Renal cortex interstitium (tissue), 11 donors: ENCODE measurements at regions not wholly inside any gene's neighbourhood (a gene's known extent, or its start where the extent isn't known, plus 50 kb on each side); places are given as distances from the start of the nearest gene placed in this dataset.

Experiments
- DNase-seq, 11 donors: peaks; one replicate each; pipeline ENCODE4 v3.0.0-alpha.2; 2013; ENCODE audit warnings: low read depth in 9 of 11, low spot score in 4 of 11; ENCODE audit errors: extremely low read depth in 1 of 11

GRCh38 chr4:167622481-167623240, 388.4 kb upstream of the SPOCK3 start:
- DNase-seq: peak; percentile 6 to 55 (median 37)

DNA sequence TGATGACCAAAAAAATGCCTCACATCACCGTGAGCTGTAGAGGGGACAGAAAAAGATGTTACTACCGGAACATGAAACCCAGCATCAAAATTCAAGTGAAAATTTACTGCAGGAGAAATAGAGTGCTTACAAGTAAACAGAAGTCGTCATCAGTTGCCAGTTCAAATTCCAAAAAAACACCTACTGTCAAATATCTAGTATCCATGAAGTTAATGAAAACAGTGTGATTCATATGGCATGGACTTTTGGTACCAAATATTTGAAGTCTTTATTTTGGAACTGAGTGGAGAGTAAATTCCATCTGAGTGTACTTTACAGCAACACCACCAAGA, 388.9 kb upstream of the SPOCK3 start:
- DNase-seq: no peak

- no peak for DNase-seq
Measured at GRCh38 chr4:167629272-167629671, 395.0 kb upstream of the SPOCK3 start.

DNA sequence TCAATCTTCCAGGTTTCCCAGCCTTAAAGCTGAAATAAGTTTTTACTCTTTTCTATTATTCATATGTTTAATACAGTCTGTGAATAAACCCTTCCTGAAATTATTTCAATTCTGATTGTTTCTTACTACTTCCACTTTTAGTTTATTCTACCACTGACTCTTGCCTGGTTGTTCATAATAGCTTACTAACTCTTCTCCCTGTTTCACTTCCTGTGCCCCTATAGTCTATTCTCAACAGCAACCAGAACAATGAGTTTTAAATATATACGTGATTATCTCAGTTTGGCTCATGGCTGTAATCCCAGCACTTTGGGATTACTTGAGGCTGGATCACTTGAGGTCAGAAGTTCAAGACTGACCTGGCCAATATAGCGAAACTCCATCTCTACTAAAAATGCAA, 408.0 kb upstream of the SPOCK3 start:
- DNase-seq: no peak

- DNase-seq: no peak
Measured at GRCh38 chr4:167645358-167645757, 411.1 kb upstream of the SPOCK3 start.

- no peak for DNase-seq
Measured at GRCh38 chr4:167652267-167652666, 418.0 kb upstream of the SPOCK3 start.

- DNase-seq: no peak
Measured at GRCh38 chr4:167688660-167689142, 403.6 kb upstream of the ANXA10 start.

DNA sequence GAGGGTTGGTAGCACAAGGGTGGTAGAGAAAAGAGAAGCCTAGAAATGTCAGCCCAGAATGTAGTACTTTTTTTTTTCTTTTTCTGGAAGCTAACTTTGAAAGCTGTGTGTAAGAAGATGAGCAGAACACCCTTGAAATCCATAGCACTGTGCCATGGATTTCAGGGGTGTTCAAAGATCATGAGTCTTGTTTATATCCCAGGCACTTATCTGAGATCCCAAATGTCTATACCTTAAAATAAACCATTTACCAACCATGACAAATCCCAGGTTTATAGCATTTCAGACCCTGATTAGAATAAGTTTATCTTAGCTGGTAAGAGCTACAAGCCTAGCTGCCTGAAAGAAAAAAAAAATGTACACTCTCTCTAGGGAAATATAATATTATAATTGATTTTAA, 389.9 kb upstream of the ANXA10 start:
- no peak for DNase-seq

DNA sequence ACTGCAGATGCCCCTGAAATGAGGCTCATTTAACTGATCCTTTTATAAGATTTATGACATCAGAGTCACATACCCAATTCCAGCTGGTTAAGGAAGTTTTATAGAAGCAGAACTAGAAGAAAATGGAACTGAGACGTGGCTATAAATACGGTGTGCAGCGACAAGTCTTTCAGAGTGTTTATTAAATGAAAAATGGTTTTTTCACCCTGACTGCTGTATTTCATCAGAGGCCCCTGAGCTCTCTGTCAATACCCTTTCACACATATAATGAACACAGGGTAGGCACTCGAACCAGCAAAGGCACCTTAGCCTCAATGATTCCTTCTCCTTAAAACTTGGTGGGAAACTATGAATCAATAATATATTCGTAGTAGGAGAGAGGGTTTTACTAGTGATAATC, 380.8 kb upstream of the ANXA10 start:
- no peak for DNase-seq

- DNase-seq: no peak
Measured at GRCh38 chr4:167713756-167714155, 378.6 kb upstream of the ANXA10 start.

- DNase-seq: no peak
Measured at GRCh38 chr4:167715176-167715575, 377.2 kb upstream of the ANXA10 start.

GRCh38 chr4:167717495-167717894, 374.8 kb upstream of the ANXA10 start:
- no peak for DNase-seq

GRCh38 chr4:167721617-167722486, 370.5 kb upstream of the ANXA10 start:
- DNase-seq: peak in 2 of 11 donors; percentile 9 to 13

DNA sequence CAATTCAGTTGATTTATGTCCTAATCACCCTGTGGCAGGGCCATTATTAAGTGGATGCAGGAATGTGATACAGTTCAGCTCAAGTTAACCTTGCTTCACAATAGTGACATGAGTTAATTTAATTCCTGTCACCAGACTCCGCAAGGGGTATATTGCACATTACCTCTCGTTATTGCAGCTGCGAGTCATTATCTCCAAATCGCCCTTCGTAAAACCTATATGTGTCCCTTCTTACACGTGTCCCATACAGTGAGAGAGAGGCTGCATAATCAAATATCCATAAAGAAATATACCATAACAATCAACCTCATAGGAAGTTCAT, 369.9 kb upstream of the ANXA10 start:
- DNase-seq: peak in 3 of 11 donors; percentile 2 to 22 (median 2)

- DNase-seq: peak in 2 of 11 donors; percentile 3 to 24
Measured at GRCh38 chr4:167724941-167725340, 367.4 kb upstream of the ANXA10 start.

GRCh38 chr4:167730769-167731168, 361.6 kb upstream of the ANXA10 start:
- no peak for DNase-seq

- DNase-seq: no peak
Measured at GRCh38 chr4:167745024-167745687, 347.2 kb upstream of the ANXA10 start.

DNA sequence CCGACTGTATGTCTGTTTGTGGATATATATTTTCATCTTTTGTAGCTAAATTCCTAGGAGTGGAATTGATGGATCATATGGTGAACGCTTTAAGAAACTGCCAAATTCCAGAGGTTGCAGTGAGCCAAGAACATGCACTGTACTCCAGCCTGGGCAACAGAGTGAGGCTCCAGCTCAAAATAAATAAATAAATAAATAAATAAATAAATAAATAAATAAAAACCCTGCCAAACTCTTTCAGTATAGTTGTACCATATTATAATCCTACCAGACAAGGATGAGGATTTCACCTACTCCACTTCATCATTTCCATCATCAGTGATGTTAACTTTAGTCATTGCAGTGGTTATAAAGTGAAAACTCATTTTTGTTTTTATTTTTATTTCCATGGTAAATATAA, 325.1 kb upstream of the ANXA10 start:
- DNase-seq: no peak

DNA sequence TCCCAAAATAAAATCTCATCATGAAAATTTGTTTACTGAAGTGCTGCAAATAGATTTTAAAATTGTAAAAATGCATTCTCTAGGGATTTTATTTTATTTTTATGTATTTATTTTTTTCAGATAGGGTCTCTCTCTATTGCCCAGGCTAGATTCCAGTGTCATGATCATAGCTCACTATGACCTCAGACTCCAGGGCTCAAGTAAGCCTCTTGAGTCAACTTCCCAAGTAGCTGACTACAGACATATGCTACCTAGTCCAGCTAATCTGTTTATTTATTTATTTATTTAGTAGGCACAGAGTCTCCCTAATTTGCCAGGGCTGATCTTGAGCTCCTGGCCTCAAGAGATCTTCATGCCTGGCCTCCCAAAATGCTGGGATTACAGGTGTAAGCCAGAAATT, 317.7 kb upstream of the ANXA10 start:
- DNase-seq: no peak

DNA sequence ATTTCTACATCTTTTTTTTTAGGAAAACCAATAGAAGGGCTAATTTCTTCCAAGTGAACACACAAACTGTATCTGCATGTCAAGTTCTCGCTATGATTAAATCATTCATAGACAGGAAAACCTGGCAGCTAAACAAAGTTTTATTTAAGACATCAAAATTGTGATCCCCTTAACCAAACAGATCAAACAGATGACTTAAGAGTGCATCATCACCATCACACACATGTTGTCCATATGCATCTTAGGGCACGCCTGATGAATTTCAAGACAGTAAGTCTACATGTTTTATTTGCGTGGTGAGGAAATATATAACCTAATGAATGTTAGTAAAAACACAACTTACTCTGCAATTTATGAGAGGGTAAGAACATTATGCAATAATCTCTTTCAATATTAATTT, 317.0 kb upstream of the ANXA10 start:
- DNase-seq: no peak
